PC-3 (cell line): ENCODE measurements at regions not wholly inside any gene's neighbourhood (a gene's known extent, or its start where the extent isn't known, plus 50 kb on each side); places are given as distances from the start of the nearest gene placed in this dataset.

Experiments
- CTCF ChIP-seq: fragments of 300-600 bp; sonication (generic); conservative IDR thresholded peaks from 2 replicates; pipeline ENCODE4 v1.5.1; 2017; ENCODE audit warnings: antibody characterized with exemption, low read depth, mild to moderate bottlenecking, low read length
- EZH2 ChIP-seq: fragments of 300-600 bp; sonication (generic); IDR thresholded peaks from one replicate; pipeline ENCODE4 v1.6.1; 2017; ENCODE audit warnings: antibody characterized with exemption, mild to moderate bottlenecking, low read length; ENCODE audit not compliant: unreplicated experiment
- EZH2phosphoT487 ChIP-seq: fragments of 300-600 bp; sonication (generic); IDR thresholded peaks from 2 replicates; pipeline ENCODE4 v1.6.1; 2018; ENCODE audit warnings: mild to moderate bottlenecking, antibody characterized with exemption, low read length, borderline replicate concordance

GRCh38 chr18:78133729-78134128 is 845.9 kb upstream of the SALL3 start:
- TF ChIP-seq CTCF (no peak), EZH2 (no peak), EZH2phosphoT487 (no peak)
